ENCODE measurements at regions not wholly inside any gene's neighbourhood (a gene's known extent, or its start where the extent isn't known, plus 50 kb on each side); places are given as distances from the start of the nearest gene placed in this dataset.

- Histone ChIP-seq H3K27me3 (no peaks in the 10 kb centered on the region), H3K4me1 (ENCODE audit: control insufficient read depth in 1 of 2, insufficient read depth in 1 of 2, low read depth in 1 of 2, low read length in 1 of 2) (no peaks in the 10 kb centered on the region), H3K36me3 (no peaks in the 10 kb centered on the region), H3K4me3 (ENCODE audit: low read depth in 1 of 2, low read length in 1 of 2) (no peak overlapping the region), H3K27ac (no peak overlapping the region), H3K9me3 (no peaks in the 10 kb centered on the region)
- no peak for TF ChIP-seq CTCF (IDR thresholded peaks at IDR 0.05)
These were observed 270.0 kb upstream of the JAG1 start for GRCh38 chr20:10943686-10944265.

- TF ChIP-seq CTCF (IDR thresholded peaks at IDR 0.05) = no peak
- H3K4me3 ChIP-seq (ENCODE audit: low read depth in 1 of 2, low read length in 1 of 2) = no peak overlapping the region
- H3K27me3 ChIP-seq = no peaks in the 10 kb centered on the region
- no peaks in the 10 kb centered on the region for H3K36me3 ChIP-seq
- no peak overlapping the region for H3K27ac ChIP-seq
- H3K9me3 ChIP-seq = no peaks in the 10 kb centered on the region
- H3K4me1 ChIP-seq (ENCODE audit: control insufficient read depth in 1 of 2, insufficient read depth in 1 of 2, low read depth in 1 of 2, low read length in 1 of 2) = no peaks in the 10 kb centered on the region
These were observed 272.5 kb upstream of the JAG1 start for GRCh38 chr20:10946124-10946880.

GRCh38 chr20:10947726-10948125, 273.9 kb upstream of the JAG1 start:
- Histone ChIP-seq H3K4me1 (ENCODE audit: control insufficient read depth in 1 of 2, insufficient read depth in 1 of 2, low read depth in 1 of 2, low read length in 1 of 2) (no peaks in the 10 kb centered on the region), H3K36me3 (no peaks in the 10 kb centered on the region), H3K27ac (no peak overlapping the region), H3K4me3 (ENCODE audit: low read depth in 1 of 2, low read length in 1 of 2) (no peak overlapping the region), H3K9me3 (no peaks in the 10 kb centered on the region), H3K27me3 (no peaks in the 10 kb centered on the region)
- no peak for TF ChIP-seq CTCF (IDR thresholded peaks at IDR 0.05)

- no peaks in the 10 kb centered on the region for H3K36me3 ChIP-seq
- no peak overlapping the region for H3K27ac ChIP-seq
- no peaks in the 10 kb centered on the region for H3K27me3 ChIP-seq
- no peaks in the 10 kb centered on the region for H3K4me1 ChIP-seq (ENCODE audit: control insufficient read depth in 1 of 2, insufficient read depth in 1 of 2, low read depth in 1 of 2, low read length in 1 of 2)
- no peaks in the 10 kb centered on the region for H3K9me3 ChIP-seq
- no peak overlapping the region for H3K4me3 ChIP-seq (ENCODE audit: low read depth in 1 of 2, low read length in 1 of 2)
- no peak for TF ChIP-seq CTCF (IDR thresholded peaks at IDR 0.05)
These were observed 276.4 kb upstream of the JAG1 start for GRCh38 chr20:10949930-10950783.

GRCh38 chr20:10951216-10951615, 277.4 kb upstream of the JAG1 start:
- H3K9me3 ChIP-seq = no peaks in the 10 kb centered on the region
- H3K4me3 ChIP-seq (ENCODE audit: low read depth in 1 of 2, low read length in 1 of 2) = no peak overlapping the region
- TF ChIP-seq CTCF (IDR thresholded peaks at IDR 0.05) = no peak
- H3K36me3 ChIP-seq = no peaks in the 10 kb centered on the region
- no peak overlapping the region for H3K27ac ChIP-seq
- no peaks in the 10 kb centered on the region for H3K4me1 ChIP-seq (ENCODE audit: control insufficient read depth in 1 of 2, insufficient read depth in 1 of 2, low read depth in 1 of 2, low read length in 1 of 2)
- no peaks in the 10 kb centered on the region for H3K27me3 ChIP-seq
